HepG2 (cell line): ENCODE measurements at regions not wholly inside any gene's neighbourhood (a gene's known extent, or its start where the extent isn't known, plus 50 kb on each side); places are given as distances from the start of the nearest gene placed in this dataset.

Source experiments
- ATAC-seq: fragments of 200-7000 bp; cut with Tn5 transposase; 3 replicates; pipeline ENCODE4 v1.9.1; 2020; ENCODE audit warnings: mild to moderate bottlenecking, moderate library complexity
- BruUV-seq: library from RNA; stranded (reverse); fragments of 400-500 nt; replicated peaks from 2 replicates; lab custom pipeline; 2021; lab: Mats Ljungman, UMichigan
- CTCF ChIA-PET: fragments of 300-600 bp; formaldehyde crosslinking; extraction: SDS; loops from one replicate; lab custom pipeline; 2021; ENCODE audit warnings: low total read pairs, inconsistent platforms, low intra/inter-chr PET ratio; lab: Yijun Ruan, JAX
- POLR2A ChIA-PET: fragments of 350-600 bp; sonication (Branson Sonifier 250); formaldehyde crosslinking; loops from one replicate; lab custom pipeline; 2020; ENCODE audit warnings: antibody characterized with exemption, inconsistent platforms; lab: Yijun Ruan, JAX
- DNase-seq: peaks from one replicate; pipeline ENCODE4 v3.0.0-alpha.2; 2015; ENCODE audit warnings: low spot score
- FAIRE-seq: peaks from 3 replicates; lab custom pipeline; 2011; peaks lifted over from hg19 to GRCh38; lab: Jason Lieb, UNC
- H2AFZ ChIP-seq: one replicate; pipeline ENCODE4 v1.6.1; 2011; ENCODE audit warnings: low read length, inconsistent platforms
- H3K27ac ChIP-seq: fragments of 300-600 bp; 3 replicates; pipeline ENCODE4 v1.8.0; 2011; ENCODE audit warnings: mixed run types, mild to moderate bottlenecking, mixed read lengths, low read length, inconsistent platforms; ENCODE audit not compliant: insufficient read depth; ENCODE audit errors: extremely low read length
- H3K27me3 ChIP-seq, 2 experiments: fragments of 200-600 bp in 1 of 2; 2 replicates in 1 of 2; 3 replicates in 1 of 2; pipeline versions ENCODE4 v1.6.0 to v1.8.0; 2011; ENCODE audit warnings: low read length in 2 of 2, mild to moderate bottlenecking in 2 of 2, moderate library complexity in 2 of 2, inconsistent platforms in 1 of 2; ENCODE audit not compliant: insufficient read depth in 2 of 2, control insufficient read depth in 1 of 2
- H3K36me3 ChIP-seq, 2 experiments: fragments of 200-600 bp in 1 of 2; replicated peaks in 1 of 2; 2 replicates in 1 of 2; 3 replicates in 1 of 2; pipeline versions ENCODE4 v1.5.1 to v1.8.0; 2011; ENCODE audit warnings: low read length in 2 of 2, inconsistent platforms in 1 of 2; ENCODE audit not compliant: insufficient read depth in 2 of 2, control insufficient read depth in 1 of 2
- H3K4me1 ChIP-seq: 2 replicates; pipeline ENCODE4 v1.5.1; 2012; ENCODE audit warnings: low read length, inconsistent platforms; ENCODE audit not compliant: insufficient read depth
- H3K4me2 ChIP-seq: 2 replicates; pipeline ENCODE4 v1.6.0; 2011; ENCODE audit warnings: low read depth, low read length, inconsistent platforms
- H3K4me3 ChIP-seq, 3 experiments: fragments of 200-600 bp in 1 of 3; sonication (generic), shearing (Covaris generic) in 1 of 3; replicated peaks in 1 of 3; 2 replicates each; pipeline ENCODE4 v1.5.1; 2011 to 2016; ENCODE audit warnings: low read length in 3 of 3, inconsistent platforms in 2 of 3, low read depth in 2 of 3, mild to moderate bottlenecking in 2 of 3, control low read depth in 1 of 3, mixed read lengths in 1 of 3; ENCODE audit not compliant: insufficient read depth in 1 of 3
- H3K79me2 ChIP-seq: one replicate; pipeline ENCODE4 v1.6.1; 2011; ENCODE audit warnings: low read length, inconsistent platforms; ENCODE audit not compliant: insufficient read depth
- H3K9ac ChIP-seq: 2 replicates; pipeline ENCODE4 v1.6.0; 2011; ENCODE audit warnings: mild to moderate bottlenecking, low read depth, low read length, inconsistent platforms; ENCODE audit not compliant: insufficient read depth
- H3K9me3 ChIP-seq: 2 replicates; pipeline ENCODE4 v1.5.1; 2012; ENCODE audit warnings: mild to moderate bottlenecking, low read length
- H4K20me1 ChIP-seq: 2 replicates; pipeline ENCODE4 v1.6.0; 2011; ENCODE audit warnings: inconsistent platforms, mild to moderate bottlenecking, low read length, moderate library complexity; ENCODE audit not compliant: insufficient read depth
- ARID4A ChIP-seq: sonication (generic); formaldehyde crosslinking; IDR thresholded peaks from 2 replicates; pipeline ENCODE4 v1.5.0; 2020; ENCODE audit warnings: mild to moderate bottlenecking, missing genetic modification reagents, borderline replicate concordance
- ELF3 ChIP-seq: IDR thresholded peaks from 2 replicates; pipeline ENCODE4 v1.6.1; 2016; ENCODE audit warnings: missing genetic modification reagents, missing compliant biosample characterization
- FIP1L1 ChIP-seq: fragments of 200-400 bp; formaldehyde crosslinking; IDR thresholded peaks from 2 replicates; pipeline ENCODE4 v1.6.1; 2018; ENCODE audit warnings: low read depth, mild to moderate bottlenecking, low read length, moderate library complexity, borderline replicate concordance; ENCODE audit not compliant: insufficient read depth
- FOXA3 ChIP-seq: IDR thresholded peaks from 2 replicates; pipeline ENCODE4 v1.6.1; 2016; ENCODE audit warnings: missing genetic modification reagents, missing compliant biosample characterization
- HCFC1 ChIP-seq: fragments of 150-350 bp; IDR thresholded peaks from 2 replicates; pipeline ENCODE4 v1.6.1; 2014; ENCODE audit warnings: low read depth, low read length
- IKZF1 ChIP-seq: fragments of 450-650 bp; IDR thresholded peaks from 2 replicates; pipeline ENCODE4 v1.7.1; 2016
- NFIB ChIP-seq: sonication (generic); formaldehyde crosslinking; IDR thresholded peaks from 2 replicates; pipeline ENCODE4 v1.9.0; 2021; ENCODE audit warnings: missing genetic modification reagents, mild to moderate bottlenecking, borderline replicate concordance
- PAWR ChIP-seq: sonication (generic); formaldehyde crosslinking; IDR thresholded peaks from 2 replicates; pipeline ENCODE4 v1.4.0; 2020; ENCODE audit warnings: missing genetic modification reagents, mild to moderate bottlenecking, borderline replicate concordance
- RBM39 ChIP-seq: fragments of 200-400 bp; formaldehyde crosslinking; IDR thresholded peaks from one replicate; pipeline ENCODE4 v1.6.1; 2018; ENCODE audit warnings: antibody characterized with exemption, mild to moderate bottlenecking, low read depth, low read length; ENCODE audit not compliant: poor library complexity, severe bottlenecking
- SIX4 ChIP-seq: sonication (generic); formaldehyde crosslinking; IDR thresholded peaks from 2 replicates; pipeline ENCODE4 v1.4.0; 2020; ENCODE audit warnings: missing genetic modification reagents
- YEATS2 ChIP-seq: sonication (generic); formaldehyde crosslinking; IDR thresholded peaks from 2 replicates; pipeline ENCODE4 v1.4.0; 2020; ENCODE audit warnings: missing genetic modification reagents, borderline replicate concordance
- ZNF264 ChIP-seq: sonication (generic); formaldehyde crosslinking; IDR thresholded peaks from 2 replicates; pipeline ENCODE4 v1.4.0; 2020; ENCODE audit warnings: missing genetic modification reagents
- ZNF337 ChIP-seq: sonication (generic); formaldehyde crosslinking; IDR thresholded peaks from 2 replicates; pipeline ENCODE4 v1.5.1; 2020; ENCODE audit warnings: missing genetic modification reagents, low read depth, mild to moderate bottlenecking, borderline replicate concordance
- ZNF501 ChIP-seq: sonication (generic); formaldehyde crosslinking; IDR thresholded peaks from 2 replicates; pipeline ENCODE4 v1.5.1; 2020; ENCODE audit warnings: mild to moderate bottlenecking, moderate library complexity, missing genetic modification reagents
- ZNF577 ChIP-seq: sonication (generic); formaldehyde crosslinking; IDR thresholded peaks from 2 replicates; pipeline ENCODE4 v1.4.0; 2020; ENCODE audit warnings: mild to moderate bottlenecking, low read depth, missing genetic modification reagents, borderline replicate concordance
- ZNF616 ChIP-seq: sonication (generic); formaldehyde crosslinking; IDR thresholded peaks from 2 replicates; pipeline ENCODE4 v1.5.0; 2020; ENCODE audit warnings: low read depth, mild to moderate bottlenecking, missing genetic modification reagents
- ZNF777 ChIP-seq: sonication (generic); formaldehyde crosslinking; IDR thresholded peaks from 2 replicates; pipeline ENCODE4 v1.4.0; 2020; ENCODE audit warnings: missing genetic modification reagents
- WGBS: methylation state at CpG from one replicate; pipeline ENCODE4 v1.1.6; 2017; ENCODE audit warnings: low lambda C conversion rate; 5-methylcytosine and 5-hydroxymethylcytosine counted together
- in situ Hi-C: cut with HindIII; loops from 2 replicates; pipeline ENCODE4 v1.10.0; 2017; ENCODE audit warnings: low pct_unique_long_range_greater_than_20kb; ENCODE audit not compliant: extremely low pct_ligation_motif_present
- intact Hi-C: fragments of 100-400 bp; cut with micrococcal nuclease; formaldehyde crosslinking; loops from one replicate; pipeline ENCODE4 v1.10.0; 2022; ENCODE audit not compliant: unreplicated experiment
- TF ChIP-seq, protein P1 (sequence below): sonication (generic); formaldehyde crosslinking; IDR thresholded peaks from 2 replicates; pipeline ENCODE4 v1.8.1; 2023; ENCODE audit warnings: mild to moderate bottlenecking, missing genetic modification reagents

- TF ChIP-seq ARID4A, result no peak
- TF ChIP-seq SIX4, result no peak
- TF ChIP-seq ZNF577 (CRISPR knock-in tag), result no peak
- no peak for TF ChIP-seq HCFC1
- TF ChIP-seq ZNF777 (CRISPR knock-in tag), result no peak
- TF ChIP-seq ELF3 (CRISPR knock-in tag), result no peak
- TF ChIP-seq, all 625 proteins: peak for 0
These were observed 51.7 kb upstream of the FCN1 start (continued) for GRCh38 chr9:134969156-134970045.

DNA sequence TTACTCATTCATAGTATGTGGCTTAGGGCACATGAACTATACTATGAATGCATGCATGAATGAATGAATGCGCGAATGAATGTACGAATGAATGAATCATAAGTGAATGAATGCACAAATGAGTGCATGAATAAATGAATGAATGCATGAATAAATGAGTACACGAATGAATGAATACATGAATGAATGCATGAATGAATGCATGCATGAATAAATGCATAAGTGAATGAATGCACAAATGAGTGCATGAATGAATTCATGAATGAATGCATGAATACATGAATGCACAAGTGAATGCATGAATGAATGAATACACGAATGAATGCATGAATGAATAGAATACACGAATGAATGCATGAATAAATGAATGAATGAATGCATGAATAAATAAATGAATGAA is 52.5 kb upstream of the FCN1 start:
- Histone ChIP-seq H3K27me3 (peaks cover 2 to 46% of the 10 kb centered on the region in 2 experiments; a peak in 4 of 5 replicates), H3K27ac (no peak overlapping the region), H3K79me2 (no peaks in the 10 kb centered on the region), H3K4me1 (no peaks in the 10 kb centered on the region), H3K36me3 (no peaks in the 10 kb centered on the region), H3K9ac (no peak overlapping the region), H3K4me3 (no peak overlapping the region), H3K4me2 (no peak overlapping the region), H4K20me1 (peaks cover 7% of the 10 kb centered on the region; the same call in 1 of the 2 replicates), H3K9me3 (no peaks in the 10 kb centered on the region), H2AFZ (no peak overlapping the region)
- no TSS peak for BruUV-seq
- CTCF ChIA-PET, result no interaction called here
- intact Hi-C loops, result no loop called here
- WGBS, result 16% methylated on average over 6 of the region's 6 CpGs
- in situ Hi-C loops, result no loop called here
- no peak for FAIRE-seq
- DNase-seq, result no peak
- POLR2A ChIA-PET, result no interaction called here
- ATAC-seq, result no peak
- TF ChIP-seq FIP1L1 (no peak), RBM39 (no peak), YEATS2 (CRISPR knock-in tag) (no peak), ZNF501 (CRISPR knock-in tag) (no peak), ZNF337 (CRISPR knock-in tag) (no peak), ZNF264 (CRISPR knock-in tag) (no peak), IKZF1 (no peak), NFIB (no peak), FOXA3 (CRISPR knock-in tag) (no peak), PAWR (no peak), ZNF777 (CRISPR knock-in tag) (no peak), ZNF616 (no peak)
- TF ChIP-seq, protein P1, sequence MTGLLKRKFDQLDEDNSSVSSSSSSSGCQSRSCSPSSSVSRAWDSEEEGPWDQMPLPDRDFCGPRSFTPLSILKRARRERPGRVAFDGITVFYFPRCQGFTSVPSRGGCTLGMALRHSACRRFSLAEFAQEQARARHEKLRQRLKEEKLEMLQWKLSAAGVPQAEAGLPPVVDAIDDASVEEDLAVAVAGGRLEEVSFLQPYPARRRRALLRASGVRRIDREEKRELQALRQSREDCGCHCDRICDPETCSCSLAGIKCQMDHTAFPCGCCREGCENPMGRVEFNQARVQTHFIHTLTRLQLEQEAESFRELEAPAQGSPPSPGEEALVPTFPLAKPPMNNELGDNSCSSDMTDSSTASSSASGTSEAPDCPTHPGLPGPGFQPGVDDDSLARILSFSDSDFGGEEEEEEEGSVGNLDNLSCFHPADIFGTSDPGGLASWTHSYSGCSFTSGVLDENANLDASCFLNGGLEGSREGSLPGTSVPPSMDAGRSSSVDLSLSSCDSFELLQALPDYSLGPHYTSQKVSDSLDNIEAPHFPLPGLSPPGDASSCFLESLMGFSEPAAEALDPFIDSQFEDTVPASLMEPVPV (CRISPR knock-in tag), result no peak
